ENCODE measurements at regions not wholly inside any gene's neighbourhood (a gene's known extent, or its start where the extent isn't known, plus 50 kb on each side); places are given as distances from the start of the nearest gene placed in this dataset.
"Not testable (repeated sequence)": the region's sequence is repeated elsewhere in the genome, so short reads cannot be mapped to it uniquely, and the experiment has no call there.

GRCh38 chr13:111664696-111665095 is 344.3 kb downstream of the TEX29 start:
- DNase-seq (ENCODE audit: low spot score) = peak; percentile 17

GRCh38 chr13:111665691-111666095 is 345.3 kb downstream of the TEX29 start:
- peak; percentile 29 for DNase-seq (ENCODE audit: low spot score)

- DNase-seq (ENCODE audit: low spot score) = peak; percentile 12
Observed at GRCh38 chr13:111666164-111666776, 345.8 kb downstream of the TEX29 start.

- no peak for DNase-seq (ENCODE audit: low spot score)
Observed at GRCh38 chr13:111667757-111668156, 347.3 kb downstream of the TEX29 start.

GRCh38 chr13:111668451-111668850 is 348.0 kb downstream of the TEX29 start:
- no peak for DNase-seq (ENCODE audit: low spot score)

GRCh38 chr13:111672198-111672597 is 351.8 kb downstream of the TEX29 start:
- not testable (repeated sequence) for DNase-seq (ENCODE audit: low spot score)

- DNase-seq (ENCODE audit: low spot score) = not testable (repeated sequence)
Observed at GRCh38 chr13:111678120-111678882, 357.9 kb downstream of the TEX29 start.

- DNase-seq (ENCODE audit: low spot score) = not testable (repeated sequence)
Observed at GRCh38 chr13:111679645-111680044, 359.2 kb downstream of the TEX29 start.

- not testable (repeated sequence) for DNase-seq (ENCODE audit: low spot score)
Observed at GRCh38 chr13:111680100-111680499, 359.7 kb downstream of the TEX29 start.

GRCh38 chr13:111692028-111692427 is 371.6 kb downstream of the TEX29 start:
- DNase-seq (ENCODE audit: low spot score) = not testable (repeated sequence)

GRCh38 chr13:111696121-111696520 is 370.8 kb upstream of the SOX1 start:
- DNase-seq (ENCODE audit: low spot score) = not testable (repeated sequence)

GRCh38 chr13:111702059-111702458 is 364.9 kb upstream of the SOX1 start:
- DNase-seq (ENCODE audit: low spot score) = not testable (repeated sequence)

Data from ureter (tissue), 1 donor.